ENCODE measurements at regions not wholly inside any gene's neighbourhood (a gene's known extent, or its start where the extent isn't known, plus 50 kb on each side); places are given as distances from the start of the nearest gene placed in this dataset.

DNA sequence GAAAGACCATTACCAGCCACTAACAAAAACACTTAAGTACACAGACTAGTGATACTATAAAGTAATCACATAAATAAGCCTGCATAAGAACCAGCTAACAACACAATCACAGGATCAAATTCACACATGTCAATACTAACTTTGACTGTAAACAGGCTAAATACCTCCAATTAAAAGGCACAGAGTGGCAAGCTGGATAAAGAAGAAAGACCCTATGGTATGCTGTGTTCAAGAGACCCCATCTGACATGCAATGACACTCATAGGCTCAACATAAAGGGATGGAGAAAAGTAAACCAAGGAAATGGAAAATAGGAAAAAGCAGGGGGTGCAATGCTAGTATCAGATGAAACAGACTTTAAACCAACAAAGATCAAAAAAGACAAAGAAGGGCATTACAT, 631.8 kb upstream of the NOX3 start:
- TF ChIP-seq GATA3 (IDR thresholded peaks at IDR 0.05; ENCODE audit: low read depth, low read length): no peak
- TF ChIP-seq GATA2 (IDR thresholded peaks at IDR 0.05; ENCODE audit: low read depth, low read length): no peak
